GM12872 (cell line): ENCODE measurements at regions not wholly inside any gene's neighbourhood (a gene's known extent, or its start where the extent isn't known, plus 50 kb on each side); places are given as distances from the start of the nearest gene placed in this dataset.

Experiments used
- CTCF ChIP-seq: IDR thresholded peaks from 3 replicates; pipeline ENCODE4 v1.5.1; 2011; ENCODE audit warnings: low read depth, mild to moderate bottlenecking, low read length, moderate library complexity; ENCODE audit not compliant: insufficient read depth

GRCh38 chr2:78564666-78565065 is 460.8 kb upstream of the REG3G start:
- TF ChIP-seq CTCF: no peak

DNA sequence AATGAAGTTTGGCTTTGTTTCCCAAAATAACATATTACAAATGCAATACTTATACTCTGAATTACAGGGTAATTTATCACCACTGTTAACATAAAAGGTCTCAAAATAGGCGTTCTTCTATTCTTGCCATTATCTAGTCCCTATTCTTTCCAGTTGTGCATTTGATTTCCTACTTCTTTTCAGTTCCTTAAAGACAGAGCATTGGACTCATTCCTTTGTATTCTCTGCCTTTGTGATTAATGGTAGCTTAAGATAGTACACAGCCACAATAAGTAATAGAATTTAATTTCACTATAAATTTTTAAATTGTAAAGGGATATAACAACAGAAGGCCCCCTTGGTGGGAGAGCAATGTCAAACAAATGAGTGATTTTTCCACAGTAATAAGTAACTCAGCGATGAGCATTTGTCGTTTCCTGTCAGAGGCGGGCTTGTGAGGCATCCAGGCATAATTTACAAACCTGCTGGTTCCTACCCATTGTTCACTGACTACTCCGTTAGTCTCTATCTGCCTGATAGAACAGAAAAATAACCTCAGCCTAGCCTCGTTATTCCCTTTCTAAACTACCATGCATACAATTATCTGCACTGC is 456.6 kb upstream of the REG3G start:
- no peak for TF ChIP-seq CTCF

- TF ChIP-seq CTCF: no peak
These were observed 449.1 kb upstream of the REG3G start for GRCh38 chr2:78576409-78576808.

DNA sequence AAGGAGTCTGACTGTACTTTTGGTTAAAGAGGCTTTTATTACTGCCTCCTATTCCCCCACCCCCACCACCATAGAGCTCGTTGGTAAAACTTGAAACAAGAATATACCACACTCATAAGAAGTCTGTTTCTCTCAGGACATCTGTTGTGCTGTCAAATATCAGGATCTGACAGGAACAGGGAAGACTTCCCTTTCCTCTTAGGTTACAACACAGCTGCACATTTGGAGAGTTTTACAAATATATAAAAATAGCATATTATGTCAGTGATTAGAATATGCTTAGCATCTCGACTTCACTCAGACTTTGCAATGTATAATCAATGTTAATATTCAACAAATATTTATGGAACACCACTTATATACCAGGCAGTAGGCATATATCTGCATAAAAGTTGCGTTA is 439.6 kb upstream of the REG3G start:
- no peak for TF ChIP-seq CTCF

GRCh38 chr2:78586316-78586715 is 439.2 kb upstream of the REG3G start:
- TF ChIP-seq CTCF: no peak

DNA sequence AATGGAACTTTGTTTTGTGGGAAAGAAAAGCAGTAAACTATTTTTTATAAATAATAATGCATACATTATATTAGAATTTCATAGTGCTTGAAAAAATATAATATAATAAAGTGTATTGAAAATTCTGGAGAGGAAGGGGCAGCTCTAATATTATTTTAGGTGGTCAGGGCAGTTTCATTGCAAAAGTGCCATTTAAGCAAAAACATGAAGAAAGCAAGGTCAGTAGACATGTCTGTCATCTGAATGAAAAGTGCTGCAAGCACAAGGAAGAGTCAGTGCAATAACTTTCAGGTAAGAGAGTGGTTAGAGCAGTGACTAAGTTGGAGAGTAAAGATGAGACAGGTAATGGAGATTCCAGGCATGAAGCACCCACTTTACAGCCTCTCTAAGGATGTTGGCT is 435.6 kb upstream of the REG3G start:
- TF ChIP-seq CTCF: no peak

GRCh38 chr2:78592491-78592890 is 433.0 kb upstream of the REG3G start:
- TF ChIP-seq CTCF: no peak
